A673 (cell line): ENCODE measurements at regions not wholly inside any gene's neighbourhood (a gene's known extent, or its start where the extent isn't known, plus 50 kb on each side); places are given as distances from the start of the nearest gene placed in this dataset.

Experiments used
- BruUV-seq: library from RNA; stranded (reverse); fragments of 400-500 nt; replicated peaks from 2 replicates; lab custom pipeline; 2021; lab: Mats Ljungman, UMichigan
- CTCF ChIA-PET: fragments of 300-600 bp; sonication (Branson Sonifier 250); formaldehyde crosslinking; loops from one replicate; lab custom pipeline; 2022; ENCODE audit warnings: antibody characterized with exemption; lab: Charles Lee
- POLR2A ChIA-PET: fragments of 300-600 bp; sonication (Branson Sonifier 250); formaldehyde crosslinking; loops from one replicate; lab custom pipeline; 2022; ENCODE audit warnings: antibody characterized with exemption; ENCODE audit not compliant: low non-redundant PET; lab: Charles Lee
- DNase-seq: peaks from one replicate; pipeline ENCODE4 v3.0.0-alpha.2; 2015; ENCODE audit warnings: low spot score
- H3K27ac ChIP-seq: fragments of 200-600 bp; sonication (generic); 2 replicates; pipeline ENCODE4 v1.5.1; 2016; ENCODE audit warnings: mixed run types, low read depth, mild to moderate bottlenecking, mixed read lengths, antibody characterized with exemption, low read length; ENCODE audit not compliant: poor library complexity, severe bottlenecking
- H3K27me3 ChIP-seq: fragments of 200-600 bp; sonication (generic); replicated peaks from 2 replicates; pipeline ENCODE4 v1.6.1; 2017; ENCODE audit warnings: mixed run types, low read depth, mild to moderate bottlenecking, mixed read lengths, antibody characterized with exemption, low read length; ENCODE audit not compliant: insufficient read depth, poor library complexity
- H3K36me3 ChIP-seq: fragments of 200-600 bp; sonication (generic); 2 replicates; pipeline ENCODE4 v1.6.1; 2016; ENCODE audit warnings: mixed run types, mild to moderate bottlenecking, mixed read lengths, antibody characterized with exemption, low read length; ENCODE audit not compliant: insufficient read depth, poor library complexity, severe bottlenecking
- H3K4me1 ChIP-seq: fragments of 200-600 bp; sonication (generic); 2 replicates; pipeline ENCODE4 v1.6.1; 2017; ENCODE audit warnings: mixed run types, mild to moderate bottlenecking, mixed read lengths, antibody characterized with exemption, low read length; ENCODE audit not compliant: insufficient read depth, poor library complexity, severe bottlenecking
- H3K4me3 ChIP-seq: fragments of 200-600 bp; sonication (generic); 2 replicates; pipeline ENCODE4 v1.5.1; 2016; ENCODE audit warnings: low read depth, mixed run types, mild to moderate bottlenecking, mixed read lengths, low read length; ENCODE audit not compliant: poor library complexity, severe bottlenecking
- H3K9me3 ChIP-seq: fragments of 200-600 bp; sonication (generic); 2 replicates; pipeline ENCODE4 v1.6.1; 2016; ENCODE audit warnings: mixed run types, low read depth, mild to moderate bottlenecking, mixed read lengths, antibody characterized with exemption, low read length; ENCODE audit not compliant: poor library complexity, severe bottlenecking
- CTCF ChIP-seq: fragments of 300-800, 200-600 bp; sonication (generic); conservative IDR thresholded peaks from 2 replicates; pipeline ENCODE4 v1.5.1; 2017; ENCODE audit warnings: low read depth, mild to moderate bottlenecking, antibody characterized with exemption, low read length, moderate library complexity, mixed read lengths
- EZH2 ChIP-seq: fragments of 200-600 bp; sonication (generic); IDR thresholded peaks from 2 replicates; pipeline ENCODE4 v1.6.1; 2017; ENCODE audit warnings: borderline replicate concordance, low read depth, mild to moderate bottlenecking, mixed read lengths, antibody characterized with exemption, low read length; ENCODE audit not compliant: poor library complexity, severe bottlenecking
- intact Hi-C: fragments of 100-400 bp; cut with micrococcal nuclease; formaldehyde crosslinking; loops from one replicate; pipeline ENCODE4 v1.10.0; 2022; ENCODE audit not compliant: unreplicated experiment

GRCh38 chr19:31979949-31980670 lies 365.3 kb upstream of the ZNF507 start:
- Histone ChIP-seq H3K4me3 (no peak overlapping the region), H3K27me3 (no peaks in the 10 kb centered on the region), H3K27ac (no peak overlapping the region), H3K36me3 (no peaks in the 10 kb centered on the region), H3K9me3 (no peaks in the 10 kb centered on the region), H3K4me1 (no peaks in the 10 kb centered on the region)
- BruUV-seq, result no TSS peak
- intact Hi-C loops, result no loop called here
- ChIA-PET POLR2A (no interaction called here), CTCF (no interaction called here)
- DNase-seq, result no peak
- TF ChIP-seq CTCF, result no peak
- no peak for TF ChIP-seq EZH2

- Histone ChIP-seq H3K36me3 (no peaks in the 10 kb centered on the region), H3K4me3 (no peak overlapping the region), H3K9me3 (no peaks in the 10 kb centered on the region), H3K4me1 (no peaks in the 10 kb centered on the region), H3K27ac (no peak overlapping the region), H3K27me3 (no peaks in the 10 kb centered on the region)
- BruUV-seq, result no TSS peak
- no peak for DNase-seq
- ChIA-PET CTCF (no interaction called here), POLR2A (no interaction called here)
- intact Hi-C loops, result no loop called here
- TF ChIP-seq EZH2 (no peak), CTCF (no peak)
Observed at GRCh38 chr19:31980796-31981195, 364.6 kb upstream of the ZNF507 start.

- TF ChIP-seq CTCF, result no peak
- TF ChIP-seq EZH2, result no peak
- Histone ChIP-seq H3K4me3 (no peak overlapping the region), H3K27ac (no peak overlapping the region), H3K9me3 (no peaks in the 10 kb centered on the region), H3K27me3 (no peaks in the 10 kb centered on the region), H3K36me3 (no peaks in the 10 kb centered on the region), H3K4me1 (no peaks in the 10 kb centered on the region)
- intact Hi-C loops, result no loop called here
- no TSS peak for BruUV-seq
- DNase-seq, result no peak
- ChIA-PET CTCF (no interaction called here), POLR2A (no interaction called here)
Observed at GRCh38 chr19:31981545-31981944, 363.9 kb upstream of the ZNF507 start.
